Neural cell (in vitro differentiated cells): ENCODE measurements at regions not wholly inside any gene's neighbourhood (a gene's known extent, or its start where the extent isn't known, plus 50 kb on each side); places are given as distances from the start of the nearest gene placed in this dataset.

Experiments
- H2AFZ ChIP-seq: fragments of 200-600, 300-800 bp; sonication (generic), shearing (Covaris generic); 2 replicates; pipeline ENCODE4 v1.6.0; 2014; ENCODE audit warnings: low read depth, mild to moderate bottlenecking, antibody characterized with exemption, low read length, moderate library complexity
- H3F3A ChIP-seq: fragments of 200-600 bp; shearing (Covaris generic); 2 replicates; pipeline ENCODE4 v1.6.1; 2016; ENCODE audit warnings: mild to moderate bottlenecking, moderate library complexity, mixed read lengths, antibody characterized with exemption, low read length; ENCODE audit not compliant: insufficient read depth, poor library complexity, severe bottlenecking
- H3K27ac ChIP-seq: fragments of 200-600, 300-800 bp; sonication (generic), shearing (Covaris generic); 2 replicates; pipeline ENCODE4 v1.5.1; 2014; ENCODE audit warnings: mild to moderate bottlenecking, low read length, moderate library complexity
- H3K27me3 ChIP-seq: fragments of 300-800, 200-600 bp; sonication (generic), shearing (Covaris generic); 2 replicates; pipeline ENCODE4 v1.6.0; 2014; ENCODE audit warnings: mild to moderate bottlenecking, low read depth, low read length, moderate library complexity; ENCODE audit not compliant: insufficient read depth
- H3K36me3 ChIP-seq: fragments of 300-800, 200-600 bp; sonication (generic), shearing (Covaris generic); 2 replicates; pipeline ENCODE4 v1.5.1; 2014; ENCODE audit warnings: mild to moderate bottlenecking, antibody characterized with exemption, low read length, moderate library complexity; ENCODE audit not compliant: insufficient read depth
- H3K4me2 ChIP-seq: fragments of 300-800, 200-600 bp; sonication (generic), shearing (Covaris generic); 2 replicates; pipeline ENCODE4 v1.6.0; 2014; ENCODE audit warnings: mild to moderate bottlenecking, low read length
- H3K4me3 ChIP-seq: fragments of 300-800, 200-600 bp; sonication (generic), shearing (Covaris generic); 2 replicates; pipeline ENCODE4 v1.5.1; 2014; ENCODE audit warnings: mild to moderate bottlenecking, low read length, moderate library complexity
- H3K79me2 ChIP-seq: fragments of 200-600 bp; shearing (Covaris generic); replicated peaks from 2 replicates; pipeline ENCODE4 v1.6.0; 2014; ENCODE audit warnings: mild to moderate bottlenecking, low read length, moderate library complexity; ENCODE audit not compliant: insufficient read depth
- H3K9ac ChIP-seq: fragments of 300-800, 200-600 bp; sonication (generic), shearing (Covaris generic); 2 replicates; pipeline ENCODE4 v1.6.1; 2016; ENCODE audit warnings: mild to moderate bottlenecking, low read length, mixed read lengths
- H3K9me2 ChIP-seq: fragments of 200-600 bp; shearing (Covaris generic); 2 replicates; pipeline ENCODE4 v1.6.1; 2016; ENCODE audit warnings: mild to moderate bottlenecking, low read length, mixed read lengths; ENCODE audit not compliant: insufficient read depth
- H3K9me3 ChIP-seq: fragments of 200-600, 300-800 bp; sonication (generic), shearing (Covaris generic); 2 replicates; pipeline ENCODE4 v1.6.1; 2016; ENCODE audit warnings: mild to moderate bottlenecking, mixed run types, low read length, moderate library complexity, mixed read lengths
- H4K20me1 ChIP-seq: fragments of 200-600 bp; shearing (Covaris generic); 2 replicates; pipeline ENCODE4 v1.6.1; 2016; ENCODE audit warnings: mild to moderate bottlenecking, mixed run types; ENCODE audit not compliant: insufficient read depth
- EP300 ChIP-seq: fragments of 450-650 bp; conservative IDR thresholded peaks from 2 replicates; pipeline ENCODE4 v1.6.1; 2014; ENCODE audit warnings: antibody characterized with exemption, mild to moderate bottlenecking, moderate library complexity; ENCODE audit not compliant: poor library complexity, severe bottlenecking
- EZH2 ChIP-seq: fragments of 200-600, 300-800 bp; shearing (Covaris generic), sonication (generic); IDR thresholded peaks from 2 replicates; pipeline ENCODE4 v1.6.1; 2014; ENCODE audit warnings: antibody characterized with exemption, low read length, borderline replicate concordance, mild to moderate bottlenecking; ENCODE audit not compliant: insufficient read depth, poor library complexity, severe bottlenecking
- MXI1 ChIP-seq: fragments of 450-650 bp; conservative IDR thresholded peaks from 2 replicates; pipeline ENCODE4 v1.6.1; 2014; ENCODE audit warnings: antibody characterized with exemption, mild to moderate bottlenecking; ENCODE audit not compliant: poor library complexity, severe bottlenecking
- POLR2AphosphoS5 ChIP-seq: IDR thresholded peaks from 2 replicates; pipeline ENCODE4 v1.6.1; 2012
- RAD21 ChIP-seq: fragments of 450-650 bp; conservative IDR thresholded peaks from 2 replicates; pipeline ENCODE4 v1.6.1; 2014; ENCODE audit warnings: antibody characterized with exemption, mild to moderate bottlenecking, moderate library complexity
- SMC3 ChIP-seq: fragments of 450-650 bp; conservative IDR thresholded peaks from 2 replicates; pipeline ENCODE4 v1.6.1; 2014; ENCODE audit warnings: antibody characterized with exemption, mild to moderate bottlenecking, moderate library complexity; ENCODE audit not compliant: poor library complexity
- TAF1 ChIP-seq: IDR thresholded peaks from 2 replicates; pipeline ENCODE4 v1.6.1; 2012; ENCODE audit warnings: low read depth
- TF ChIP-seq, protein P1 (sequence below): fragments of 450-650 bp; IDR thresholded peaks from 2 replicates; pipeline ENCODE4 v1.5.1; 2014; ENCODE audit warnings: antibody characterized with exemption, mild to moderate bottlenecking, moderate library complexity; ENCODE audit not compliant: poor library complexity, severe bottlenecking
- TF ChIP-seq, protein P2 (sequence below): IDR thresholded peaks from 2 replicates; pipeline ENCODE4 v1.6.1; 2012; ENCODE audit warnings: borderline replicate concordance

DNA sequence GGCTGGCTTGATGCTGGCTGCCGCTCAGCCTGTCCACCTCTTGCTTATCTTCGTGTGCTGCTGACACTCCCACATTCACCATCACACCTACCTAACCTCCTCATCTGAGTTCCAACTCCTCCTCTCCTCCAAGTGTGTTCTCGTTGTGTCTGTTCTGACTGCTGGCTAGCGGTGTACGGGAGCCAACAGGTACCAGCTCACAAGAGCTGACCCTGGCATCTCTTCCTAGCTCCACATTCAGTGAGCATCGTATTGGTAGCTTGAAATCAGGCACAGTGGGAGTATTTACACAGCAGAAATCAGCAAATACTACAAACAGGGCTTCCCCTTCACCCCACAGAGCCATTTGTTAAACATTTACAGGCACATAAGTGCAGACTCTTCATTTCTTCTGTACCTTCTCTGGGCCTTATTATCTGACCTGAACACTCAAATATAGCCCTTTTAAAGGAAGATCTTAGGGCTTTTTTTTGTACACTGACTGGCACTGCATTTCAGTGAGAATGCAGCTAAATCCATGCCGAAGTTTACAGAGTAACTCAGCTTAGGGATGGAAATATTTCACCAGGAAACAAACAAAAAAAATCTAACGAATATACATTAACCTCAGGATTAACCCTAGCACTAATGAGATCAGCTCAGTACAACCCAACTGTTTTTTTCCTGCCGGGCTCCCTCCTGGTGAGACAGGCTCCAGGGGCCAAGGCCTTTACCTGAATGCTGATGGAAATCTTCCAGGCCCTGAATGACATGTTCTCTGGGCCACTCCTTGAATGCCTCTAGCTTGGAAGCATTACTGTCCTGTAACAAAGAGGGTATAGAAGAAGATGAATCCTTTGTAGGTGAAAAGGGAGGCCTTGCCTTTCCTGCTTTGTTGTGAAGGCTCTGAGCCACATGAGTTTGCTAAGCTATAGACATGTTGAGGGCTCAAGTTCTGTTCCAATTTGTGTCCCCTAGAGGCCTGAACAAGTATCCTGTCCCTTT lies 150.5 kb upstream of the LPP start:
- Histone ChIP-seq H3K27ac (no peak overlapping the region), H3K9me3 (no peaks in the 10 kb centered on the region)

DNA sequence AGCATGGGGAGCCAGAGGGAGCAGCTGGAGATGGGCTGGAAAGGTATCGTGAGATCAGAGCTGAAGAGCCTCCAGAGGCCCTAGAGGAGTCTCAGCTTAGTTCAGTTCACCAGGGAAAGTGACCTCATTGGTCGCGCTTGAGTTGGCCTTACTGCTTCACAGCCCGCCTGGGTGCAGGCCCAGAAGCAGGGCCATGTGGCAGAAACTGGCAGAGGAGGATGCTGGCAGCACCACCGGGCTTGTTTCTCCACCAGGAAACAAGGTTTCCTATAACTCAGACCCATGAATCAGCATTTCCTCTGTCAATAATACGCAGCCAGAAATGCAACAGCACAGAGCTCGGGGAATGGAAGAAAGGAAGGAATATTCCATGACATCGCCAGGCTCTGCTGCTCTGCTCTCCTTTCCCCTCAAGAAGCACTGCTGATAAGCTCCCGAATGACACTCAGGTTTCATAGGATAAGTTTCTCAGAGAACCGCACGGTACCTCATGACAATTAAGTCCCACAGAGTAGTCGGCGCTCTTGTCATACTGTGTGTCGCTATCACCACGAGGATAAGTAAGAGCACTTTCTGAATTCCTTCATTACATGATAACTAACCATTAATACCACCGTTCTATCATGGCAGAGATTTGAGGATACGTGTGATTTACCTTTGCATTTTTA lies 147.1 kb upstream of the LPP start:
- Histone ChIP-seq H3K9me2 (no peaks in the 10 kb centered on the region), H2AFZ (no peak overlapping the region), H3K79me2 (no peaks in the 10 kb centered on the region), H3K27me3 (no peaks in the 10 kb centered on the region), H4K20me1 (no peaks in the 10 kb centered on the region), H3K4me2 (no peak overlapping the region), H3K9ac (no peak overlapping the region), H3K36me3 (no peaks in the 10 kb centered on the region), H3K9me3 (no peaks in the 10 kb centered on the region), H3K4me3 (no peak overlapping the region), H3K27ac (no peak overlapping the region), H3F3A (no peaks in the 10 kb centered on the region)
- TF ChIP-seq TAF1 (no peak), SMC3 (no peak), POLR2AphosphoS5 (no peak), EZH2 (no peak), RAD21 (no peak)
- TF ChIP-seq, protein P1, sequence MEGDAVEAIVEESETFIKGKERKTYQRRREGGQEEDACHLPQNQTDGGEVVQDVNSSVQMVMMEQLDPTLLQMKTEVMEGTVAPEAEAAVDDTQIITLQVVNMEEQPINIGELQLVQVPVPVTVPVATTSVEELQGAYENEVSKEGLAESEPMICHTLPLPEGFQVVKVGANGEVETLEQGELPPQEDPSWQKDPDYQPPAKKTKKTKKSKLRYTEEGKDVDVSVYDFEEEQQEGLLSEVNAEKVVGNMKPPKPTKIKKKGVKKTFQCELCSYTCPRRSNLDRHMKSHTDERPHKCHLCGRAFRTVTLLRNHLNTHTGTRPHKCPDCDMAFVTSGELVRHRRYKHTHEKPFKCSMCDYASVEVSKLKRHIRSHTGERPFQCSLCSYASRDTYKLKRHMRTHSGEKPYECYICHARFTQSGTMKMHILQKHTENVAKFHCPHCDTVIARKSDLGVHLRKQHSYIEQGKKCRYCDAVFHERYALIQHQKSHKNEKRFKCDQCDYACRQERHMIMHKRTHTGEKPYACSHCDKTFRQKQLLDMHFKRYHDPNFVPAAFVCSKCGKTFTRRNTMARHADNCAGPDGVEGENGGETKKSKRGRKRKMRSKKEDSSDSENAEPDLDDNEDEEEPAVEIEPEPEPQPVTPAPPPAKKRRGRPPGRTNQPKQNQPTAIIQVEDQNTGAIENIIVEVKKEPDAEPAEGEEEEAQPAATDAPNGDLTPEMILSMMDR: no peak
- TF ChIP-seq, protein P2, sequence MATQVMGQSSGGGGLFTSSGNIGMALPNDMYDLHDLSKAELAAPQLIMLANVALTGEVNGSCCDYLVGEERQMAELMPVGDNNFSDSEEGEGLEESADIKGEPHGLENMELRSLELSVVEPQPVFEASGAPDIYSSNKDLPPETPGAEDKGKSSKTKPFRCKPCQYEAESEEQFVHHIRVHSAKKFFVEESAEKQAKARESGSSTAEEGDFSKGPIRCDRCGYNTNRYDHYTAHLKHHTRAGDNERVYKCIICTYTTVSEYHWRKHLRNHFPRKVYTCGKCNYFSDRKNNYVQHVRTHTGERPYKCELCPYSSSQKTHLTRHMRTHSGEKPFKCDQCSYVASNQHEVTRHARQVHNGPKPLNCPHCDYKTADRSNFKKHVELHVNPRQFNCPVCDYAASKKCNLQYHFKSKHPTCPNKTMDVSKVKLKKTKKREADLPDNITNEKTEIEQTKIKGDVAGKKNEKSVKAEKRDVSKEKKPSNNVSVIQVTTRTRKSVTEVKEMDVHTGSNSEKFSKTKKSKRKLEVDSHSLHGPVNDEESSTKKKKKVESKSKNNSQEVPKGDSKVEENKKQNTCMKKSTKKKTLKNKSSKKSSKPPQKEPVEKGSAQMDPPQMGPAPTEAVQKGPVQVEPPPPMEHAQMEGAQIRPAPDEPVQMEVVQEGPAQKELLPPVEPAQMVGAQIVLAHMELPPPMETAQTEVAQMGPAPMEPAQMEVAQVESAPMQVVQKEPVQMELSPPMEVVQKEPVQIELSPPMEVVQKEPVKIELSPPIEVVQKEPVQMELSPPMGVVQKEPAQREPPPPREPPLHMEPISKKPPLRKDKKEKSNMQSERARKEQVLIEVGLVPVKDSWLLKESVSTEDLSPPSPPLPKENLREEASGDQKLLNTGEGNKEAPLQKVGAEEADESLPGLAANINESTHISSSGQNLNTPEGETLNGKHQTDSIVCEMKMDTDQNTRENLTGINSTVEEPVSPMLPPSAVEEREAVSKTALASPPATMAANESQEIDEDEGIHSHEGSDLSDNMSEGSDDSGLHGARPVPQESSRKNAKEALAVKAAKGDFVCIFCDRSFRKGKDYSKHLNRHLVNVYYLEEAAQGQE: no peak

More for the DNA sequence above, 150.5 kb upstream of the LPP start:
- H4K20me1 ChIP-seq: no peaks in the 10 kb centered on the region
- no peak overlapping the region for H3K4me2 ChIP-seq
- no peaks in the 10 kb centered on the region for H3K36me3 ChIP-seq
- no peak overlapping the region for H3K4me3 ChIP-seq
- H3K9me2 ChIP-seq: no peaks in the 10 kb centered on the region
- H3K27me3 ChIP-seq: no peaks in the 10 kb centered on the region
- no peak overlapping the region for H3K9ac ChIP-seq
- H3F3A ChIP-seq: no peaks in the 10 kb centered on the region
- TF ChIP-seq MXI1 (no peak), SMC3 (no peak), POLR2AphosphoS5 (no peak), RAD21 (no peak), EZH2 (no peak), TAF1 (no peak), EP300 (no peak)
- TF ChIP-seq, protein P1: no peak
- TF ChIP-seq, protein P2: no peak
- no peaks in the 10 kb centered on the region for H3K79me2 ChIP-seq
- H2AFZ ChIP-seq: no peak overlapping the region
